ENCODE measurements at regions not wholly inside any gene's neighbourhood (a gene's known extent, or its start where the extent isn't known, plus 50 kb on each side); places are given as distances from the start of the nearest gene placed in this dataset.

DNA sequence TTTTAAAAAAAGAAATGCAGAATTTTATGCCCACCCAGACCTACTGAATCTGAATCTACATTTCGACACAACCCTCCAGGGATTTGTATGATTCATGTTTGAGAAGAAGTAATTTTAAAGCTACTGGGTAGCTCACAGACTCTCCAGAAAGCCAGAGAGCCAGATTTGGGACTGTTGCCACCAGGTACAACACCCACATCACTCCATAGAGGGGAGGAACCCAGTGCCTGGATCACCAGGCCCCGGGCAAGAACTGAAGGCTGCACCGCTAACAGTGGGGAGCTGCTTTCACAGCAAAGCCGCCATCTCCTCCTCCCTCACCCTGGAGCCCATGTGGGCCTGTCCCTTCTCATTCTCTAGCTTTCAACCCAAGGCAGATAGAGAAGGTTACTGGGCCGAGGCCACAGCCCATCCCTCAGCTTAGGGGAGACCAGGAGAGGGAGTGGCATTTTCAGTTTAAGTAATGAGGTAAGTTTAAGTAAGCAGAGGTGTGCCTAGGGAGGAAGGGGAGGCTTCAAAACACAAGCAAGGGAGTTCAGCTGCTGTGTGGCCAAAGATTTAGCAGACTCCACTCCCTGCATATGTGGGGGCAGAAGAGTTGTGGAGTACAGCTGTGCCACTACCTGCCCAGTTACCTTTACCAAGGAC, 109.8 kb downstream of the IL12A start:
- TF ChIP-seq, protein P1, sequence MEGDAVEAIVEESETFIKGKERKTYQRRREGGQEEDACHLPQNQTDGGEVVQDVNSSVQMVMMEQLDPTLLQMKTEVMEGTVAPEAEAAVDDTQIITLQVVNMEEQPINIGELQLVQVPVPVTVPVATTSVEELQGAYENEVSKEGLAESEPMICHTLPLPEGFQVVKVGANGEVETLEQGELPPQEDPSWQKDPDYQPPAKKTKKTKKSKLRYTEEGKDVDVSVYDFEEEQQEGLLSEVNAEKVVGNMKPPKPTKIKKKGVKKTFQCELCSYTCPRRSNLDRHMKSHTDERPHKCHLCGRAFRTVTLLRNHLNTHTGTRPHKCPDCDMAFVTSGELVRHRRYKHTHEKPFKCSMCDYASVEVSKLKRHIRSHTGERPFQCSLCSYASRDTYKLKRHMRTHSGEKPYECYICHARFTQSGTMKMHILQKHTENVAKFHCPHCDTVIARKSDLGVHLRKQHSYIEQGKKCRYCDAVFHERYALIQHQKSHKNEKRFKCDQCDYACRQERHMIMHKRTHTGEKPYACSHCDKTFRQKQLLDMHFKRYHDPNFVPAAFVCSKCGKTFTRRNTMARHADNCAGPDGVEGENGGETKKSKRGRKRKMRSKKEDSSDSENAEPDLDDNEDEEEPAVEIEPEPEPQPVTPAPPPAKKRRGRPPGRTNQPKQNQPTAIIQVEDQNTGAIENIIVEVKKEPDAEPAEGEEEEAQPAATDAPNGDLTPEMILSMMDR (conservative IDR thresholded peaks at IDR 0.05; ENCODE audit: low read length): no peak
- no peak for TF ChIP-seq EZH2phosphoT487 (IDR thresholded peaks at IDR 0.05; ENCODE audit: borderline replicate concordance)

All from Loucy (cell line).